ENCODE measurements at regions not wholly inside any gene's neighbourhood (a gene's known extent, or its start where the extent isn't known, plus 50 kb on each side); places are given as distances from the start of the nearest gene placed in this dataset.

GRCh38 chr15:70334286-70334685, 236.6 kb upstream of the TLE3 start:
- BruUV-seq (replicated peaks): no TSS peak
- CTCF ChIA-PET: no interaction called here
- Histone ChIP-seq H3K9ac (ENCODE audit: control insufficient read depth, insufficient read depth, low read length) (no peak overlapping the region), H4K20me1 (ENCODE audit: control insufficient read depth, insufficient read depth) (no peaks in the 10 kb centered on the region), H3K79me2 (ENCODE audit: control insufficient read depth, insufficient read depth, low read length) (no peaks in the 10 kb centered on the region), H3K4me1 (ENCODE audit: control insufficient read depth, insufficient read depth, low read length) (0 out of 2 replicates have a peak, but pooled peaks cover 3% of the 10 kb centered on the region), H3K27me3 (replicated peaks in 1 of 2; ENCODE audit: control insufficient read depth in 2 of 2, insufficient read depth in 2 of 2, low read length in 1 of 2) (peaks cover 0 to 2% of the 10 kb centered on the region in 2 experiments; a peak in 1 of 4 replicates), H3K4me3 (no peak overlapping the region), H3K36me3 (ENCODE audit: control insufficient read depth in 2 of 2, insufficient read depth in 2 of 2, low read length in 1 of 2) (no peaks in the 10 kb centered on the region), H2AFZ (ENCODE audit: control insufficient read depth, low read depth, low read length) (no peak overlapping the region), H3K27ac (ENCODE audit: control insufficient read depth, insufficient read depth) (no peak overlapping the region), H3K9me3 (replicated peaks; ENCODE audit: control insufficient read depth, insufficient read depth, low read length) (peaks cover 2% of the 10 kb centered on the region; the same call in 2 of the 3 replicates), H3K4me2 (ENCODE audit: control insufficient read depth, insufficient read depth) (no peak overlapping the region)
- POLR2A ChIA-PET: no interaction called here
- no peak for FAIRE-seq
- in situ Hi-C loops (cut with MboI): no loop called here
- no peak for TF ChIP-seq CEBPZ (IDR thresholded peaks at IDR 0.05; ENCODE audit: low read depth, low read length)
- TF ChIP-seq ZNF274 (IDR thresholded peaks at IDR 0.05; ENCODE audit: insufficient read depth, insufficient read length): no peak
- TF ChIP-seq TCF12 (IDR thresholded peaks at IDR 0.05; ENCODE audit: low read depth, low read length): no peak
- no peak for TF ChIP-seq TAF1 (IDR thresholded peaks at IDR 0.05; ENCODE audit: borderline replicate concordance, low read depth, low read length)
- no peak for TF ChIP-seq MAX (IDR thresholded peaks at IDR 0.05; ENCODE audit: low read depth, low read length)
- TF ChIP-seq JUNB (IDR thresholded peaks at IDR 0.05): no peak
- no peak for TF ChIP-seq NFXL1 (IDR thresholded peaks at IDR 0.05; ENCODE audit: borderline replicate concordance)
- TF ChIP-seq E2F4 (IDR thresholded peaks at IDR 0.05; ENCODE audit: low read depth, low read length): no peak
- TF ChIP-seq BRCA1 (IDR thresholded peaks at IDR 0.05; ENCODE audit: low read depth, low read length): no peak
- no peak for TF ChIP-seq EZH2 (IDR thresholded peaks at IDR 0.05; ENCODE audit: borderline replicate concordance, control insufficient read depth, low read depth, low read length)
- no peak for TF ChIP-seq TCF7 (IDR thresholded peaks at IDR 0.05; ENCODE audit: borderline replicate concordance)
- no peak for TF ChIP-seq FOS (IDR thresholded peaks at IDR 0.05; ENCODE audit: borderline replicate concordance, extremely low read depth, insufficient read length)
- TF ChIP-seq MTA2 (IDR thresholded peaks at IDR 0.05; ENCODE audit: low read depth): no peak
- DNase-seq (ENCODE audit: low read depth, low spot score): no peak
- no peak for ATAC-seq
- intact Hi-C loops (cut with micrococcal nuclease; ENCODE audit: unreplicated experiment): no loop called here
- SMC1A ChIA-PET (ENCODE audit: uncharacterized antibody, unreplicated experiment): no interaction called here
- 85% methylated on average over 5 of the region's 5 CpGs for WGBS (ENCODE audit: insufficient coverage, insufficient replicate concordance, low lambda C conversion rate, missing lambda C conversion rate)
- RAD21 ChIA-PET (ENCODE audit: unreplicated experiment): no interaction called here
